Fibroblast of lung (primary cell): ENCODE measurements at regions not wholly inside any gene's neighbourhood (a gene's known extent, or its start where the extent isn't known, plus 50 kb on each side); places are given as distances from the start of the nearest gene placed in this dataset.

Experiments used
- DNase-seq, 2 donors: peaks; one replicate each; pipeline versions ENCODE4 v3.0.0 to v3.0.0-alpha.2; 2010; ENCODE audit warnings: low read depth in 2 of 2
- H2AFZ ChIP-seq: 2 replicates; pipeline ENCODE4 v1.5.1; 2012; ENCODE audit warnings: low read length, control low read depth, inconsistent platforms
- H3K27ac ChIP-seq: 2 replicates; pipeline ENCODE4 v1.5.1; 2011; ENCODE audit warnings: low read length, control low read depth; ENCODE audit not compliant: insufficient read depth
- H3K27me3 ChIP-seq: 2 replicates; pipeline ENCODE4 v1.5.1; 2011; ENCODE audit warnings: mild to moderate bottlenecking, low read length; ENCODE audit not compliant: control insufficient read depth, insufficient read depth
- H3K36me3 ChIP-seq: 2 replicates; pipeline ENCODE4 v1.5.1; 2011; ENCODE audit warnings: low read length; ENCODE audit not compliant: control insufficient read depth, insufficient read depth
- H3K4me1 ChIP-seq: 2 replicates; pipeline ENCODE4 v1.5.1; 2011; ENCODE audit warnings: low read length; ENCODE audit not compliant: control insufficient read depth, insufficient read depth; ENCODE audit errors: extremely low read depth
- H3K4me2 ChIP-seq: 2 replicates; pipeline ENCODE4 v1.5.1; 2011; ENCODE audit warnings: low read length, control low read depth; ENCODE audit not compliant: insufficient read depth; ENCODE audit errors: extremely low read depth
- H3K4me3 ChIP-seq, 4 experiments: fragments of 200-600 bp in 1 of 4; sonication (generic) in 1 of 4; replicated peaks in 1 of 4; 2 replicates each; pipeline ENCODE4 v1.5.1; 2011 to 2016; ENCODE audit warnings: low read length in 4 of 4, low read depth in 3 of 4, mild to moderate bottlenecking in 3 of 4, control low read depth in 2 of 4, inconsistent platforms in 1 of 4, mixed read lengths in 1 of 4; ENCODE audit not compliant: insufficient read depth in 1 of 4; ENCODE audit errors: control extremely low read depth in 1 of 4
- H3K79me2 ChIP-seq: 2 replicates; pipeline ENCODE4 v1.5.1; 2012; ENCODE audit warnings: mild to moderate bottlenecking, low read length, inconsistent platforms; ENCODE audit not compliant: control insufficient read depth, insufficient read depth
- H3K9ac ChIP-seq: 2 replicates; pipeline ENCODE4 v1.5.1; 2011; ENCODE audit warnings: mild to moderate bottlenecking, low read length, control low read depth; ENCODE audit not compliant: insufficient read depth
- H3K9me3 ChIP-seq: 2 replicates; pipeline ENCODE4 v1.5.1; 2012; ENCODE audit warnings: low read depth, low read length; ENCODE audit not compliant: control insufficient read depth, insufficient read depth
- H4K20me1 ChIP-seq: 2 replicates; pipeline ENCODE4 v1.5.1; 2011; ENCODE audit warnings: low read length; ENCODE audit not compliant: control insufficient read depth, insufficient read depth; ENCODE audit errors: extremely low read depth
- EZH2 ChIP-seq: IDR thresholded peaks from 2 replicates; pipeline ENCODE4 v1.5.1; 2012; ENCODE audit warnings: low read length, control low read depth, mild to moderate bottlenecking; ENCODE audit errors: missing control alignments
- TF ChIP-seq, protein P1 (sequence below), 2 donors: IDR thresholded peaks in 1 of 2; conservative IDR thresholded peaks in 1 of 2; 1 replicate in 1 of 2; 2 replicates in 1 of 2; pipeline ENCODE4 v1.5.1; 2011 to 2012; ENCODE audit warnings: low read length in 2 of 2, control low read depth in 1 of 2, inconsistent platforms in 1 of 2, low read depth in 1 of 2, mild to moderate bottlenecking in 1 of 2

DNA sequence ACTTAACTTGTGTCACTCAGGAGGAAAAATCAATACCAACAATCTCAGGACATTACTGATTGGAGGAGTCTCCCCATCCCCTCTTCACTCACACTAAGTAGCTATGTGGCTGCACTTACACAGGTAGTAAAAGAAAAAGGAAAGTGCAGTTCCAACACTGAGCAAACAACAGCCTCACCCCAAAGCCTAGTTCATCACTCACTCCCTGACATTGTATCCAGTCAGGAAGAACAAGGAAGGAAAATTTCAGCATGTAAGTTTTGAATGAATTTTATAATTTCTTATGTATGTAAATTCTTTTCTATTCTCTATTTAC is 273.4 kb downstream of the IGSF11 start:
- Histone ChIP-seq H3K9me3 (no peaks in the 10 kb centered on the region), H3K4me3 (no peak overlapping the region), H3K4me2 (no peak overlapping the region), H3K79me2 (no peaks in the 10 kb centered on the region), H4K20me1 (no peaks in the 10 kb centered on the region), H3K27me3 (no peaks in the 10 kb centered on the region), H3K4me1 (no peaks in the 10 kb centered on the region), H3K27ac (no peak overlapping the region), H3K9ac (no peak overlapping the region), H2AFZ (no peak overlapping the region), H3K36me3 (no peaks in the 10 kb centered on the region)
- DNase-seq, result no peak
- TF ChIP-seq EZH2, result no peak
- TF ChIP-seq, protein P1, sequence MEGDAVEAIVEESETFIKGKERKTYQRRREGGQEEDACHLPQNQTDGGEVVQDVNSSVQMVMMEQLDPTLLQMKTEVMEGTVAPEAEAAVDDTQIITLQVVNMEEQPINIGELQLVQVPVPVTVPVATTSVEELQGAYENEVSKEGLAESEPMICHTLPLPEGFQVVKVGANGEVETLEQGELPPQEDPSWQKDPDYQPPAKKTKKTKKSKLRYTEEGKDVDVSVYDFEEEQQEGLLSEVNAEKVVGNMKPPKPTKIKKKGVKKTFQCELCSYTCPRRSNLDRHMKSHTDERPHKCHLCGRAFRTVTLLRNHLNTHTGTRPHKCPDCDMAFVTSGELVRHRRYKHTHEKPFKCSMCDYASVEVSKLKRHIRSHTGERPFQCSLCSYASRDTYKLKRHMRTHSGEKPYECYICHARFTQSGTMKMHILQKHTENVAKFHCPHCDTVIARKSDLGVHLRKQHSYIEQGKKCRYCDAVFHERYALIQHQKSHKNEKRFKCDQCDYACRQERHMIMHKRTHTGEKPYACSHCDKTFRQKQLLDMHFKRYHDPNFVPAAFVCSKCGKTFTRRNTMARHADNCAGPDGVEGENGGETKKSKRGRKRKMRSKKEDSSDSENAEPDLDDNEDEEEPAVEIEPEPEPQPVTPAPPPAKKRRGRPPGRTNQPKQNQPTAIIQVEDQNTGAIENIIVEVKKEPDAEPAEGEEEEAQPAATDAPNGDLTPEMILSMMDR (conservative IDR thresholded peaks at IDR 0.05 in 1 of 2, IDR thresholded peaks at IDR 0.05 in 1 of 2; ENCODE audit: low read depth in 1 of 2, low read length in 2 of 2), result no peak

DNA sequence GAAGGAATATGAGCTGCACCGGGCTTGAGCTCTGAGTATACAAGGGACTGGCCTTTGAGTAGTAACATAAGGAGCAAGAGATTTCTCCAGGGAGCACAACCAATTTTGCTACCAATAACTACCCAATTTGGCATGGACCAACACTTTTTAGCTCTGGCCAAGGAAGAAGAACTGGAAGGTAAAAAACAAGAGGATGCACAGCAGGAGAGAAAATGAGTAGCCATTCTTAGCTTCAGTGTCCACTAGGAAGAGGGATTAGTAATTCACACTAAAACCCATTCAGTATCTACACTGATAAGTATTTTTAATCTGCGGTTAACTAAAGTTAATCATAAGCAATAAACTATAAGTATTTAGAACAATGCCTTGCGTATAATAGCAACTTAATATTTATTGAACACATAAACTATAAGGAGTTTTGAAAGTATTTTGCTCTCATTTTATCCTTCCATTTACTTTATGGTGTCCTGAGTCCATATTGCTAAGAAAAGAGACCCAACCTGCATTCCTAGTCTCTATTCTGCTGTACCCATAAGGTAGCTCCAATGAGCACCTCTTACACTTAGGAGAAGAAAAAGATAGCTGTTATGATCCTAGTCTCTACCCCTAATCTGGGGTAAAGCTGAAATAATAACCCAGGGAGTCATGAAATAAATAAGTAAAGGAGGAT is 268.9 kb downstream of the IGSF11 start:
- Histone ChIP-seq H3K79me2 (no peaks in the 10 kb centered on the region), H4K20me1 (no peaks in the 10 kb centered on the region), H3K9ac (no peak overlapping the region), H3K36me3 (no peaks in the 10 kb centered on the region), H2AFZ (no peak overlapping the region), H3K27me3 (no peaks in the 10 kb centered on the region), H3K4me1 (no peaks in the 10 kb centered on the region), H3K27ac (no peak overlapping the region), H3K9me3 (no peaks in the 10 kb centered on the region), H3K4me3 (no peak overlapping the region), H3K4me2 (no peak overlapping the region)
- no peak for DNase-seq
- no peak for TF ChIP-seq EZH2

GRCh38 chr3:118766306-118766669 is 268.4 kb downstream of the IGSF11 start:
- Histone ChIP-seq H3K79me2 (no peaks in the 10 kb centered on the region), H3K36me3 (no peaks in the 10 kb centered on the region), H3K9me3 (no peaks in the 10 kb centered on the region), H3K27ac (no peak overlapping the region), H3K27me3 (no peaks in the 10 kb centered on the region), H4K20me1 (no peaks in the 10 kb centered on the region), H3K4me3 (no peak overlapping the region), H2AFZ (no peak overlapping the region), H3K4me2 (no peak overlapping the region), H3K4me1 (no peaks in the 10 kb centered on the region), H3K9ac (no peak overlapping the region)
- no peak for DNase-seq
- no peak for TF ChIP-seq EZH2
- TF ChIP-seq, protein P1 (conservative IDR thresholded peaks at IDR 0.05 in 1 of 2, IDR thresholded peaks at IDR 0.05 in 1 of 2; ENCODE audit: low read depth in 1 of 2, low read length in 2 of 2), result no peak
